Vagina (tissue), 2 donors: ENCODE measurements at regions not wholly inside any gene's neighbourhood (a gene's known extent, or its start where the extent isn't known, plus 50 kb on each side); places are given as distances from the start of the nearest gene placed in this dataset.

Experiments
- DNase-seq, 2 donors: peaks; one replicate each; pipeline ENCODE4 v3.0.0-alpha.2; 2017; ENCODE audit errors: extremely low spot score in 2 of 2
- H3K27ac ChIP-seq: fragments of 200-600 bp; sonication (generic); one replicate; pipeline ENCODE4 v1.5.1; 2019
- H3K27me3 ChIP-seq: fragments of 200-600 bp; sonication (generic); one replicate; pipeline ENCODE4 v1.5.1; 2019
- H3K36me3 ChIP-seq, 2 donors: fragments of 200-600 bp; sonication (generic); one replicate each; pipeline ENCODE4 v1.5.1; 2017 to 2019
- H3K4me1 ChIP-seq: fragments of 200-600 bp; sonication (generic); one replicate; pipeline ENCODE4 v1.5.1; 2019
- H3K4me3 ChIP-seq, 2 donors: fragments of 200-600 bp; sonication (generic); 1 replicate in 1 of 2; 2 replicates in 1 of 2; pipeline ENCODE4 v1.5.1; 2016 to 2019
- H3K9me3 ChIP-seq: fragments of 200-600 bp; sonication (generic); one replicate; pipeline ENCODE4 v1.5.1; 2019
- POLR2A ChIP-seq, 2 donors: fragments of 450-650 bp; IDR thresholded peaks; one replicate each; pipeline ENCODE4 v1.6.1; 2017; ENCODE audit warnings: antibody characterized with exemption in 2 of 2, mild to moderate bottlenecking in 2 of 2, moderate library complexity in 2 of 2
- POLR2AphosphoS5 ChIP-seq, 2 donors: sonication (generic); formaldehyde crosslinking; IDR thresholded peaks; one replicate each; pipeline ENCODE4 v1.9.0; 2017; ENCODE audit warnings: antibody characterized with exemption in 2 of 2, mild to moderate bottlenecking in 2 of 2, low read depth in 1 of 2; ENCODE audit not compliant: insufficient read depth in 1 of 2
- intact Hi-C: fragments of 100-400 bp; cut with DNase I; formaldehyde crosslinking; loops from one replicate; pipeline ENCODE4 v1.15.1; 2023
- TF ChIP-seq, protein P1 (sequence below), 3 experiments: fragments of 450-650 bp in 2 of 3; fragments of 200-600 bp in 1 of 3; sonication (generic) in 1 of 3; IDR thresholded peaks; one replicate each; pipeline ENCODE4 v1.5.1; 2017 to 2019; ENCODE audit warnings: antibody characterized with exemption in 3 of 3, mild to moderate bottlenecking in 2 of 3, moderate library complexity in 2 of 3

GRCh38 chr5:72720205-72720604 lies 96.3 kb upstream of the TNPO1 start:
- H3K4me1 ChIP-seq: no peaks in the 10 kb centered on the region
- H3K27me3 ChIP-seq: no peaks in the 10 kb centered on the region
- TF ChIP-seq POLR2A (IDR thresholded peaks at IDR 0.05) (no peak), POLR2AphosphoS5 (IDR thresholded peaks at IDR 0.05; ENCODE audit: insufficient read depth in 1 of 2, low read depth in 1 of 2) (no peak)
- TF ChIP-seq, protein P1, sequence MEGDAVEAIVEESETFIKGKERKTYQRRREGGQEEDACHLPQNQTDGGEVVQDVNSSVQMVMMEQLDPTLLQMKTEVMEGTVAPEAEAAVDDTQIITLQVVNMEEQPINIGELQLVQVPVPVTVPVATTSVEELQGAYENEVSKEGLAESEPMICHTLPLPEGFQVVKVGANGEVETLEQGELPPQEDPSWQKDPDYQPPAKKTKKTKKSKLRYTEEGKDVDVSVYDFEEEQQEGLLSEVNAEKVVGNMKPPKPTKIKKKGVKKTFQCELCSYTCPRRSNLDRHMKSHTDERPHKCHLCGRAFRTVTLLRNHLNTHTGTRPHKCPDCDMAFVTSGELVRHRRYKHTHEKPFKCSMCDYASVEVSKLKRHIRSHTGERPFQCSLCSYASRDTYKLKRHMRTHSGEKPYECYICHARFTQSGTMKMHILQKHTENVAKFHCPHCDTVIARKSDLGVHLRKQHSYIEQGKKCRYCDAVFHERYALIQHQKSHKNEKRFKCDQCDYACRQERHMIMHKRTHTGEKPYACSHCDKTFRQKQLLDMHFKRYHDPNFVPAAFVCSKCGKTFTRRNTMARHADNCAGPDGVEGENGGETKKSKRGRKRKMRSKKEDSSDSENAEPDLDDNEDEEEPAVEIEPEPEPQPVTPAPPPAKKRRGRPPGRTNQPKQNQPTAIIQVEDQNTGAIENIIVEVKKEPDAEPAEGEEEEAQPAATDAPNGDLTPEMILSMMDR (IDR thresholded peaks at IDR 0.05): no peak
- no peak overlapping the region for H3K27ac ChIP-seq
- intact Hi-C loops: no loop called here
- DNase-seq: no peak
- no peaks in the 10 kb centered on the region for H3K36me3 ChIP-seq
- H3K9me3 ChIP-seq: no peaks in the 10 kb centered on the region
- H3K4me3 ChIP-seq: no peak overlapping the region

DNA sequence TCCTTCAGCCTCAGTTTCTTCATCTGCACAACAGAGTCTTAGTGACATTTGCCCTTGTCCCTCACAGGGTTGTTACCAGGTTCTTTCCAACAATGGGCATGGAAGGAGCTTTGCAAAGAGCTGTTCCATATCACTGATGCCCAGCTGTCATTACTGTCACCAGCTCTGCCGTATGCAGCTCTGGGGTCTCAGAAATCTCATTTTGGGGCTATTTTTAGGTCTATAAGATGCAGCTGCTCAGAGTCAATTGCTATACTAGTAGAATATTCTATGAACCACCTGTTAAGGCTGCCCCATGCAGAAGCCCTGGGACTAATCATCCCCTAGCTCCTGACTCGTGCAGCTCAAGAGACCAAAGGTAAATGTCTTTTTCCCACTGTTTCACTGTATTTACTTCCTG lies 105.1 kb upstream of the TNPO1 start:
- TF ChIP-seq POLR2A (IDR thresholded peaks at IDR 0.05) (no peak), POLR2AphosphoS5 (IDR thresholded peaks at IDR 0.05; ENCODE audit: insufficient read depth in 1 of 2, low read depth in 1 of 2) (no peak)
- TF ChIP-seq, protein P1 (IDR thresholded peaks at IDR 0.05): no peak
- Histone ChIP-seq H3K27me3 (no peaks in the 10 kb centered on the region), H3K9me3 (no peaks in the 10 kb centered on the region), H3K4me3 (no peak overlapping the region), H3K27ac (no peak overlapping the region), H3K4me1 (no peaks in the 10 kb centered on the region), H3K36me3 (no peaks in the 10 kb centered on the region)
- intact Hi-C loops: no loop called here
- no peak for DNase-seq

GRCh38 chr5:72709341-72709740 lies 107.1 kb upstream of the TNPO1 start:
- no peak for DNase-seq
- H3K4me1 ChIP-seq: no peaks in the 10 kb centered on the region
- H3K9me3 ChIP-seq: no peaks in the 10 kb centered on the region
- intact Hi-C loops: no loop called here
- no peak overlapping the region for H3K27ac ChIP-seq
- TF ChIP-seq, protein P1 (IDR thresholded peaks at IDR 0.05): no peak
- TF ChIP-seq POLR2A (IDR thresholded peaks at IDR 0.05) (no peak), POLR2AphosphoS5 (IDR thresholded peaks at IDR 0.05; ENCODE audit: insufficient read depth in 1 of 2, low read depth in 1 of 2) (no peak)
- no peak overlapping the region for H3K4me3 ChIP-seq
- H3K36me3 ChIP-seq: no peaks in the 10 kb centered on the region
- H3K27me3 ChIP-seq: no peaks in the 10 kb centered on the region

- H3K4me3 ChIP-seq: no peak overlapping the region
- H3K4me1 ChIP-seq: no peaks in the 10 kb centered on the region
- intact Hi-C loops: no loop called here
- no peaks in the 10 kb centered on the region for H3K27me3 ChIP-seq
- H3K9me3 ChIP-seq: no peaks in the 10 kb centered on the region
- TF ChIP-seq, protein P1 (IDR thresholded peaks at IDR 0.05): no peak
- no peak for TF ChIP-seq POLR2A (IDR thresholded peaks at IDR 0.05)
- no peak for TF ChIP-seq POLR2AphosphoS5 (IDR thresholded peaks at IDR 0.05; ENCODE audit: insufficient read depth in 1 of 2, low read depth in 1 of 2)
- no peak for DNase-seq
- no peak overlapping the region for H3K27ac ChIP-seq
- no peaks in the 10 kb centered on the region for H3K36me3 ChIP-seq
These were observed 111.3 kb upstream of the TNPO1 start for GRCh38 chr5:72705178-72705577.

DNA sequence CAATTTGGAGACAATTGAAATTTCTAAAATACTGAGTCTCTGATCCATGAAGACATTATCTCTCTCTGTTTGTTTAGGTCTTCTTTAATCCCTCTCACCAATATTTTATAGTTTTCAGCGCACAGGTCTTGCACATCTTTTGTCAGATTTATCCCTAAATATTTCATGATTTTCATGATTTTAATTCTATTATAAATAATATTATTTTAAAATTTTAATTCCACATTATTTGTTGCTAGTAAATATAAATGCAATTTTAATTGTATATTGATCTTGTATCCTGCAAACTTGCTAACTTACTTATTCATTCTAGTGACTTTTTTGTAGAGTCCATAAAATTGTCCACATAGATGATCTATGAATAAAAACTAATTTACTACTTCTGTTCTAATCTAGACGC lies 112.6 kb upstream of the TNPO1 start:
- Histone ChIP-seq H3K27ac (no peak overlapping the region), H3K4me3 (no peak overlapping the region), H3K4me1 (no peaks in the 10 kb centered on the region), H3K36me3 (no peaks in the 10 kb centered on the region), H3K27me3 (no peaks in the 10 kb centered on the region), H3K9me3 (no peaks in the 10 kb centered on the region)
- TF ChIP-seq, protein P1 (IDR thresholded peaks at IDR 0.05): no peak
- no peak for TF ChIP-seq POLR2A (IDR thresholded peaks at IDR 0.05)
- no peak for TF ChIP-seq POLR2AphosphoS5 (IDR thresholded peaks at IDR 0.05; ENCODE audit: insufficient read depth in 1 of 2, low read depth in 1 of 2)
- intact Hi-C loops: no loop called here
- no peak for DNase-seq
